CD14-positive monocyte (primary cell): ENCODE measurements at regions not wholly inside any gene's neighbourhood (a gene's known extent, or its start where the extent isn't known, plus 50 kb on each side); places are given as distances from the start of the nearest gene placed in this dataset.

Source experiments
- DNase-seq, 3 donors: peaks; one replicate each; pipeline ENCODE4 v3.0.0-alpha.2; 2011 to 2022
- H2AFZ ChIP-seq: 2 replicates; pipeline ENCODE4 v1.6.0; 2012; ENCODE audit warnings: mild to moderate bottlenecking, low read depth, low read length, inconsistent platforms; ENCODE audit not compliant: insufficient read depth, poor library complexity, severe bottlenecking
- H3K27ac ChIP-seq, 2 donors: 1 replicate in 1 of 2; 2 replicates in 1 of 2; pipeline ENCODE4 v1.5.1; 2012 to 2013; ENCODE audit warnings: low read length in 2 of 2, control low read depth in 1 of 2, inconsistent platforms in 1 of 2, low read depth in 1 of 2, mild to moderate bottlenecking in 1 of 2
- H3K27me3 ChIP-seq, 2 donors: one replicate each; pipeline versions ENCODE4 v1.6.0 to v1.6.1; 2011 to 2013; ENCODE audit warnings: low read length in 2 of 2; ENCODE audit not compliant: control insufficient read depth in 2 of 2, insufficient read depth in 2 of 2
- H3K36me3 ChIP-seq, 2 donors: replicated peaks in 1 of 2; 1 replicate in 1 of 2; 2 replicates in 1 of 2; pipeline versions ENCODE4 v1.5.1 to v1.6.1; 2012 to 2013; ENCODE audit warnings: low read length in 2 of 2, control low read depth in 1 of 2, inconsistent platforms in 1 of 2, mild to moderate bottlenecking in 1 of 2; ENCODE audit not compliant: insufficient read depth in 2 of 2, control insufficient read depth in 1 of 2
- H3K4me1 ChIP-seq, 2 donors: 1 replicate in 1 of 2; 2 replicates in 1 of 2; pipeline versions ENCODE4 v1.5.1 to v1.6.1; 2012 to 2013; ENCODE audit warnings: low read length in 2 of 2, control low read depth in 1 of 2, inconsistent platforms in 1 of 2, mild to moderate bottlenecking in 1 of 2, moderate library complexity in 1 of 2; ENCODE audit not compliant: insufficient read depth in 2 of 2, control insufficient read depth in 1 of 2
- H3K4me2 ChIP-seq: replicated peaks from 2 replicates; pipeline ENCODE3; 2012; ENCODE audit warnings: low read length, moderate library complexity, mild to moderate bottlenecking; ENCODE audit not compliant: poor library complexity, severe bottlenecking; ENCODE audit errors: extremely low read depth
- H3K4me3 ChIP-seq, 3 experiments: fragments of 200-600 bp in 1 of 3; sonication (generic) in 1 of 3; replicated peaks in 1 of 3; 1 replicate in 2 of 3; 2 replicates in 1 of 3; pipeline ENCODE4 v1.5.1; 2011 to 2013; ENCODE audit warnings: low read length in 3 of 3, mild to moderate bottlenecking in 3 of 3, control low read depth in 2 of 3, low read depth in 2 of 3, inconsistent platforms in 1 of 3, moderate library complexity in 1 of 3
- H3K79me2 ChIP-seq: 2 replicates; pipeline ENCODE4 v1.6.0; 2012; ENCODE audit warnings: mild to moderate bottlenecking, control low read depth, inconsistent platforms, low read length, moderate library complexity; ENCODE audit not compliant: insufficient read depth
- H3K9ac ChIP-seq: 2 replicates; pipeline ENCODE4 v1.6.0; 2017; ENCODE audit warnings: low read length, mild to moderate bottlenecking; ENCODE audit not compliant: insufficient read depth, poor library complexity, severe bottlenecking
- H3K9me3 ChIP-seq, 2 donors: replicated peaks in 1 of 2; 1 replicate in 1 of 2; 2 replicates in 1 of 2; pipeline versions ENCODE4 v1.5.1 to v1.6.1; 2012 to 2013; ENCODE audit warnings: low read length in 2 of 2, control low read depth in 1 of 2; ENCODE audit not compliant: control insufficient read depth in 1 of 2, insufficient read depth in 1 of 2
- H4K20me1 ChIP-seq: 2 replicates; pipeline ENCODE4 v1.6.0; 2012; ENCODE audit warnings: mild to moderate bottlenecking, low read length, control low read depth, moderate library complexity; ENCODE audit not compliant: insufficient read depth
- H3K27ac Mint-ChIP-seq, 7 donors: one replicate each; pipeline ENCODE4 v1.8.0; 2020; ENCODE audit warnings: mild to moderate bottlenecking in 7 of 7, mixed read lengths in 7 of 7, moderate library complexity in 6 of 7, inconsistent platforms in 2 of 7
- H3K27me3 Mint-ChIP-seq, 3 donors: one replicate each; pipeline ENCODE4 v1.8.0; 2021 to 2022; ENCODE audit warnings: low read depth in 3 of 3, mild to moderate bottlenecking in 3 of 3, mixed read lengths in 3 of 3, moderate library complexity in 3 of 3, inconsistent platforms in 1 of 3
- H3K36me3 Mint-ChIP-seq, 2 donors: one replicate each; pipeline ENCODE4 v1.8.0; 2020; ENCODE audit warnings: mixed read lengths in 2 of 2, inconsistent platforms in 1 of 2, mild to moderate bottlenecking in 1 of 2
- H3K4me1 Mint-ChIP-seq: one replicate; pipeline ENCODE4 v1.8.0; 2020; ENCODE audit warnings: mild to moderate bottlenecking, mixed read lengths
- H3K4me3 Mint-ChIP-seq, 2 donors: one replicate each; pipeline ENCODE4 v1.8.0; 2020; ENCODE audit warnings: mild to moderate bottlenecking in 2 of 2, mixed read lengths in 2 of 2, moderate library complexity in 1 of 2
- H3K9me3 Mint-ChIP-seq, 7 donors: one replicate each; pipeline ENCODE4 v1.8.0; 2020 to 2022; ENCODE audit warnings: mixed read lengths in 7 of 7, mild to moderate bottlenecking in 6 of 7, moderate library complexity in 6 of 7, inconsistent platforms in 2 of 7
- CTCF ChIP-seq: fragments of 200-600 bp; IDR thresholded peaks from one replicate; pipeline ENCODE4 v1.8.0; 2022; ENCODE audit warnings: antibody characterized with exemption, mild to moderate bottlenecking
- WGBS: methylation state at CpG from one replicate; pipeline ENCODE4 v1.1.5; 2013; ENCODE audit warnings: missing lambda C conversion rate; ENCODE audit not compliant: insufficient coverage; 5-methylcytosine and 5-hydroxymethylcytosine counted together
- intact Hi-C, 2 donors: fragments of 100-400 bp; cut with micrococcal nuclease; formaldehyde crosslinking; loops; one replicate each; pipeline versions ENCODE4 v1.15.0 to v1.15.1; 2023

GRCh38 chr2:200171731-200172482, 134.6 kb upstream of the SPATS2L start:
- 95% methylated on average over 2 of the region's 4 CpGs for WGBS
- Histone ChIP-seq H4K20me1 (no peaks in the 10 kb centered on the region), H3K27ac (no peak overlapping the region)

GRCh38 chr2:200172521-200172920, 134.0 kb upstream of the SPATS2L start:
- H3K27me3 ChIP-seq = no peaks in the 10 kb centered on the region
- no peak overlapping the region for H2AFZ ChIP-seq
- H3K4me1 ChIP-seq = no peaks in the 10 kb centered on the region
- WGBS = no CpG with 5 or more reads among the region's 1 CpG
- DNase-seq = no peak
- H3K9me3 Mint-ChIP-seq = peaks cover 0 to 9% (median 6%) of the 10 kb centered on the region in 7 donors
- no peaks in the 10 kb centered on the region for H4K20me1 ChIP-seq
- H3K27ac ChIP-seq = no peak overlapping the region
- no peak overlapping the region for H3K4me3 Mint-ChIP-seq
- H3K27ac Mint-ChIP-seq = no peak overlapping the region
- no peak overlapping the region for H3K4me2 ChIP-seq
- intact Hi-C loops = no loop called here
- no peak overlapping the region for H3K9ac ChIP-seq
- no peaks in the 10 kb centered on the region for H3K4me1 Mint-ChIP-seq
- peaks cover 0 to 4% of the 10 kb centered on the region in 2 donors for H3K9me3 ChIP-seq
- H3K27me3 Mint-ChIP-seq = no peaks in the 10 kb centered on the region
- no peak overlapping the region for H3K4me3 ChIP-seq
- no peaks in the 10 kb centered on the region for H3K36me3 ChIP-seq
- H3K36me3 Mint-ChIP-seq = no peaks in the 10 kb centered on the region
- no peak for TF ChIP-seq CTCF
- H3K79me2 ChIP-seq = no peaks in the 10 kb centered on the region

More at GRCh38 chr2:200171731-200172482, 134.6 kb upstream of the SPATS2L start:
- Histone ChIP-seq H3K27me3 (no peaks in the 10 kb centered on the region), H3K4me1 (no peaks in the 10 kb centered on the region), H3K4me2 (no peak overlapping the region), H3K9me3 (peaks cover 0 to 4% of the 10 kb centered on the region in 2 donors), H3K4me3 (no peak overlapping the region), H3K9ac (no peak overlapping the region), H2AFZ (no peak overlapping the region), H3K36me3 (no peaks in the 10 kb centered on the region), H3K79me2 (no peaks in the 10 kb centered on the region)
- Mint-ChIP-seq H3K27me3 (no peaks in the 10 kb centered on the region), H3K4me1 (no peaks in the 10 kb centered on the region), H3K4me3 (no peak overlapping the region), H3K36me3 (no peaks in the 10 kb centered on the region), H3K9me3 (peaks cover 0 to 9% (median 6%) of the 10 kb centered on the region in 7 donors), H3K27ac (no peak overlapping the region)
- intact Hi-C loops = no loop called here
- no peak for DNase-seq
- no peak for TF ChIP-seq CTCF
